ENCODE measurements at regions not wholly inside any gene's neighbourhood (a gene's known extent, or its start where the extent isn't known, plus 50 kb on each side); places are given as distances from the start of the nearest gene placed in this dataset.

- Histone ChIP-seq H3K4me3 (no peak overlapping the region), H3K4me1 (replicated peaks) (no peaks in the 10 kb centered on the region; the same call in 1 of the 2 replicates), H3K9me3 (replicated peaks) (no peaks in the 10 kb centered on the region), H3K27me3 (replicated peaks) (no peaks in the 10 kb centered on the region), H3K27ac (no peak overlapping the region), H3K36me3 (no peaks in the 10 kb centered on the region)
- no peak for DNase-seq (ENCODE audit: low read depth in 1 of 2, low spot score in 2 of 2)
Observed at GRCh38 chr9:86456416-86456815, 102.2 kb upstream of the TUT7 start.

GRCh38 chr9:86454701-86455615 lies 100.7 kb upstream of the TUT7 start:
- no peaks in the 10 kb centered on the region for H3K27me3 ChIP-seq (replicated peaks)
- no peaks in the 10 kb centered on the region for H3K36me3 ChIP-seq
- no peak overlapping the region for H3K4me3 ChIP-seq
- H3K9me3 ChIP-seq (replicated peaks), result no peaks in the 10 kb centered on the region
- no peak for DNase-seq (ENCODE audit: low read depth in 1 of 2, low spot score in 2 of 2)
- H3K27ac ChIP-seq, result no peak overlapping the region
- H3K4me1 ChIP-seq (replicated peaks), result no peaks in the 10 kb centered on the region; the same call in 1 of the 2 replicates

DNA sequence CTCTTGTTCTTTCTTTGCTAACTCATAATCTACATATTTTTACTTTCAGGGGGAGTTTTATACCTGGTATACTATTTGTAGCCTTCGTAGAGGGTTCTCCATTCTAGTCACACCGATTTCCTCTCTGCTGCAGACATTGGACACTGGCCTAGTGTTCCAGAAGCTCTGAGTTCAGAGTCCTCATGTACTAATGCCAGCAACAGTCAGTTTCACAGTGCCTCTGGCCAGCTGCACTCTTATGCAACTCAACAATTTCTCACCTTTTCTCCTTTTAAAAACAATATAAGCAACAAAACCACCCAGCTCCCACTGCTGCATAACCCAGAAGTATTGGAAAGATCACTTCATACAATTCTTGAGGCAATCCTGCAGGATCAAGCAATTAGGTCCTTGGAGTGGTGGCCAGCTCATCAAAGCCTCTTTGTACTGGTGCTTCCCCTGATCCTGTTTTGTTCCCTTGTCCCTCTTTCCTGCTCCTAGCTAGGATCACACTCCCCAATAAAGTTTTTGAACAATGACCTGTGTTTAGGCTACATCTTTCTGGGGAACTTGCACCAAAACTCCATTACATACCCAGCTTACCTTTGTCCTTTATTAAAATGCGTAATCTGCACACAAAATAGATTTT lies 98.1 kb upstream of the TUT7 start:
- Histone ChIP-seq H3K27ac (no peak overlapping the region), H3K4me3 (no peak overlapping the region), H3K36me3 (no peaks in the 10 kb centered on the region), H3K4me1 (replicated peaks) (no peaks in the 10 kb centered on the region; the same call in 1 of the 2 replicates), H3K9me3 (replicated peaks) (no peaks in the 10 kb centered on the region), H3K27me3 (replicated peaks) (no peaks in the 10 kb centered on the region)
- DNase-seq (ENCODE audit: low read depth in 1 of 2, low spot score in 2 of 2), result no peak

DNA sequence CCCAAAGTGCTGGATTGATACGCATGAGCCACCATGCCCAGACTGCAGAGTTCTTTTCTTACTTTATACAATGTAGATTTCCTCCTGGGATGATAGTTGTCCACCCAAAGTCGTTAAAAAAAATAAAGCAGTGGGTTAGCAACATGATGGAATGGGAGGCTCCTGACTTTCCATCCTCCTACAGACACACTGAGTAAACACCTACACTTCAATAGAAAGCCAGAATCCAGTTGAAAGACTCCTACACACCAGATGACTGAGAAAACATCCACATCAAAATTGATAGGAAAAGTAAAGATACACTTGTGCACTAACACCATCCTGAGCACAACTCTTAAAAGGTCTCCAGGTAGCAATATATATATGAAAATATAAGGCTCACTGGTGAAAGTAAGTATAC lies 95.0 kb upstream of the TUT7 start:
- Histone ChIP-seq H3K36me3 (no peaks in the 10 kb centered on the region), H3K9me3 (replicated peaks) (no peaks in the 10 kb centered on the region), H3K4me1 (replicated peaks) (no peaks in the 10 kb centered on the region), H3K27ac (no peak overlapping the region), H3K4me3 (no peak overlapping the region), H3K27me3 (replicated peaks) (no peaks in the 10 kb centered on the region)
- no peak for DNase-seq (ENCODE audit: low read depth in 1 of 2, low spot score in 2 of 2)

- no peak overlapping the region for H3K4me3 ChIP-seq
- no peaks in the 10 kb centered on the region for H3K27me3 ChIP-seq (replicated peaks)
- no peaks in the 10 kb centered on the region for H3K36me3 ChIP-seq
- H3K27ac ChIP-seq, result no peak overlapping the region
- H3K9me3 ChIP-seq (replicated peaks), result no peaks in the 10 kb centered on the region
- no peaks in the 10 kb centered on the region for H3K4me1 ChIP-seq (replicated peaks)
- DNase-seq (ENCODE audit: low read depth in 1 of 2, low spot score in 2 of 2), result no peak
Observed at GRCh38 chr9:86445671-86446070, 91.5 kb upstream of the TUT7 start.

DNA sequence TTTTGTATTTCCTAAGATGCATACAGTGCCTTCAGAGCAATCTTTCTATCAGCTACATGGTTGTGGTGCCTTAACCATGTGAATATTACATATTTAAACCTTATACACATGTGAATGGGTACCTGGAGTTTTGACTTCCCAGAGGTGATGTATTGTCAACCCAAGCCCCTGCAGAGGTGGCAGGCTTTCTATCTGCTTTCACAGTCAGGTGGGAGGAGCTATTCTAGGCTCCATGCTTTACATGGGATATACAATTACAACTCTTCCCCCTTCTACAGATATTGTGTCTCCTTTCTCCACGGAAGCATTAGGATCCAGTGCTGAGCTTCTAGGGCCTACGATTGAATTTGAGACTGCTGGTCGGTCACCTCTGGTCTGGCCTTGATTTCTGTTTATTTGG lies 89.8 kb upstream of the TUT7 start:
- H3K27ac ChIP-seq, result no peak overlapping the region
- no peaks in the 10 kb centered on the region for H3K9me3 ChIP-seq (replicated peaks)
- no peak for DNase-seq (ENCODE audit: low read depth in 1 of 2, low spot score in 2 of 2)
- H3K36me3 ChIP-seq, result no peaks in the 10 kb centered on the region
- H3K27me3 ChIP-seq (replicated peaks), result no peaks in the 10 kb centered on the region
- H3K4me1 ChIP-seq (replicated peaks), result no peaks in the 10 kb centered on the region
- no peak overlapping the region for H3K4me3 ChIP-seq

DNA sequence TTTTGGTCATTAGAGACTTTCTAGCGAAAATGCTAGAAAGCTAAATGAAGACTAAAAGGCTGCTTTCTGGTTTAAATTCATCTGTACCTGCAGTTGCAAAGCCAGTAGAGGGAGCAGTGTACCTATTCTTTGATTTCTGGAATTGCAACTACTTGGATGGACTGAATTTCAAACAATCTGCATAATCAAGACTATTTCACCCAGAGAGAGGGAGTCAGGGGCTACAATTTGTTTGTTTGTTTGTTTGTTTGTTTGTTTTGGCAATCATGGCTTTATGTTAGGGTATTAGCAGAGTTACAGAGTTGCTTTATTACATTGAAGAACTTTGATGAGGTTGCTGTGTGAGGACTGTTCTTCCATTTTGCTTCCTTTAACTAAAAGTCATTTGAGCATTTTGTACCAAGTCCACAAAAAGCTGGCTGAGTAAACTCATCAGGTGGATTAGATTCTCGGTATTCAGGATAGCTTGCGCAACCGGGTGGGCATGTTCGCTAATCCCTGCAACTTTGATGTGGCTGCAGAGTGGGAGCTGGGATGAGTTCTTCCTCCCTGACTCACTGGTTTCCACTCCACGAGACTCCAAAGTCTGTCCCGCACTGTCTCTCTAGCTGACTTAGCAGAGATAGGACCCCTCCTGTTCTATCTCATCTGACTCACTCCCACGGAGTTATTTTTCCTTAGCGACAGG lies 80.0 kb upstream of the TUT7 start:
- DNase-seq (ENCODE audit: low read depth in 1 of 2, low spot score in 2 of 2), result peak; percentile 54 to 57
- no peak overlapping the region for H3K4me3 ChIP-seq
- no peak overlapping the region for H3K27ac ChIP-seq
- peaks cover 9% of the 10 kb centered on the region for H3K4me1 ChIP-seq (replicated peaks)
- H3K9me3 ChIP-seq (replicated peaks), result no peaks in the 10 kb centered on the region
- H3K36me3 ChIP-seq, result no peaks in the 10 kb centered on the region
- no peaks in the 10 kb centered on the region for H3K27me3 ChIP-seq (replicated peaks)

GRCh38 chr9:86424251-86424891 lies 70.2 kb upstream of the TUT7 start:
- Histone ChIP-seq H3K27ac (no peak overlapping the region), H3K4me3 (no peak overlapping the region)
- no peak for DNase-seq (ENCODE audit: low read depth in 1 of 2, low spot score in 2 of 2)

DNA sequence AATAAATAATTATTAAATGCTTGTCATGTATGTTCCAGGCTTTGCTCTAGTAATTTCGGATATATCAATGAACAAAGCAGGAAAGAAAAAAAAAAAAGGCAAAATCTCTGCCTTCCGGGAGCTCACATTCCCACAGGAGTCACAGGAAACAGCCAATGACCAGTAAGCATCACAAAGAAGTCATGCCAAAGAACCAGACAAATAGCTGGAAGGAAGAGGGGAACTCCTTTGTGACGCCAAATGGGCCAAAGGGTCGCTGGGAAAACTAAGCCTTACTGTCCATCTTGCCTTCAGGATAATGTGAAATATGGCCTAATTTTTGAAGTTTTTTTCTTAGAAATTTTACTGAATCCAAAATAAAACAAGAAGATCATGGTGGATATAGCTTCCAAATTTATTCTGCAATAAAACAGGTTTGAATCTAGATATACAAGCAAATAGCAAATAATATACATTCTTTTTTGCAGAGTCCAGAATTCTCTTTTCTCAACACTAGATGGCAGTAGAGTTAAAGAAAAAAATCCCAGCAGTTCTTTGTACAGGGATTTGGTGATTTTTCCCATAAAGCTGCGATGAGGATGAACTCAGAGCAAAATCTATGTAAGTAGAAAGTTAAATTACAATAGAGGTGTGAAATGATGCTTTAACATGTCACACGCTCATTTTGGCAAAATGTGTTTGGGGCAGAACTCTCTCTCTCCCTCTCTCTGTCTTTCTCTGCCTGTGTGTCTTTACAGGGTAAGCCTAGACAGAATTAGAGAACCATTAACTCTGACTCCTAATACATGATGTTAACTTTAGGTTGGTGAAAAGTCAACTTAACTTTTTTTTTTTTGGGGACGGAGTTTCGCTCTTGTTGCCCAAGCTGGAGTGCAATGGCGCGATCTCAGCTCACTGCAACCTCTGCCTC lies 60.0 kb upstream of the TUT7 start:
- peak in 1 of 2 experiments; percentile 44 for DNase-seq (ENCODE audit: low read depth in 1 of 2, low spot score in 2 of 2)
- no peaks in the 10 kb centered on the region for H3K36me3 ChIP-seq
- no peaks in the 10 kb centered on the region for H3K4me1 ChIP-seq (replicated peaks)
- no peak overlapping the region for H3K27ac ChIP-seq
- no peaks in the 10 kb centered on the region for H3K9me3 ChIP-seq (replicated peaks)
- H3K27me3 ChIP-seq (replicated peaks), result no peaks in the 10 kb centered on the region
- H3K4me3 ChIP-seq, result no peak overlapping the region

More at GRCh38 chr9:86424251-86424891, 70.2 kb upstream of the TUT7 start:
- Histone ChIP-seq H3K27me3 (replicated peaks) (no peaks in the 10 kb centered on the region), H3K36me3 (no peaks in the 10 kb centered on the region), H3K4me1 (replicated peaks) (0 out of 2 replicates have a peak, but pooled peaks cover 4% of the 10 kb centered on the region), H3K9me3 (replicated peaks) (no peaks in the 10 kb centered on the region)

DNA sequence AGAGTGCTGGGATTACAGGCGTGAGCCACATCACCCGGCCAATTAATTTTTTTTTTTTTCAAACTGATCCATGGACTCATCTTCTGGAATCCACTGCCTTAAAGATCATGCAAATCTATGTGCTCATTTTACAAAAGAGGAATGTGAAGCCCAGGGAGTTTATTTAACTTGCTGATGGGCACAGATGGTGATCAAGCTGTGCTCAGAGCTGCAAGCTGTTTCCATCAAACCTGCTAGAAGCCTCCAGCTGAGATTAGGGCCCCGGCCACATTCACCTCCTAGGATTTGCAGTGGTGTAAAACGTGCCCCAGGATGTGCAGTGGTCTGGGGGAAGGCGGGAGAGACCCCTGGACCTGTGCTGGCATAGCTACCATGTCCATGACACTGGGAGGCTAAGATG lies 56.1 kb upstream of the TUT7 start:
- no peak overlapping the region for H3K27ac ChIP-seq
- DNase-seq (ENCODE audit: low read depth in 1 of 2, low spot score in 2 of 2), result no peak
- H3K4me3 ChIP-seq, result no peak overlapping the region
- no peaks in the 10 kb centered on the region for H3K27me3 ChIP-seq (replicated peaks)
- H3K9me3 ChIP-seq (replicated peaks), result no peaks in the 10 kb centered on the region
- no peaks in the 10 kb centered on the region for H3K36me3 ChIP-seq
- peaks cover 21% of the 10 kb centered on the region for H3K4me1 ChIP-seq (replicated peaks)

GRCh38 chr9:86408121-86408520 lies 53.9 kb upstream of the TUT7 start:
- DNase-seq (ENCODE audit: low read depth in 1 of 2, low spot score in 2 of 2), result no peak
- Histone ChIP-seq H3K36me3 (no peaks in the 10 kb centered on the region), H3K27ac (no peak overlapping the region), H3K4me3 (no peak overlapping the region), H3K4me1 (replicated peaks) (peaks cover 26% of the 10 kb centered on the region), H3K27me3 (replicated peaks) (no peaks in the 10 kb centered on the region), H3K9me3 (replicated peaks) (no peaks in the 10 kb centered on the region)

- DNase-seq (ENCODE audit: low read depth in 1 of 2, low spot score in 2 of 2), result peak in 1 of 2 experiments; percentile 23
- Histone ChIP-seq H3K9me3 (replicated peaks) (no peaks in the 10 kb centered on the region), H3K4me3 (no peak overlapping the region), H3K36me3 (no peaks in the 10 kb centered on the region), H3K27ac (no peak overlapping the region), H3K4me1 (replicated peaks) (peaks cover 26% of the 10 kb centered on the region), H3K27me3 (replicated peaks) (no peaks in the 10 kb centered on the region)
Observed at GRCh38 chr9:86407022-86407421, 52.8 kb upstream of the TUT7 start.

GRCh38 chr9:86406366-86406765 lies 52.2 kb upstream of the TUT7 start:
- Histone ChIP-seq H3K27me3 (replicated peaks) (no peaks in the 10 kb centered on the region), H3K27ac (peak overlapping the region; percentile 36; the same call in 1 of the 2 replicates), H3K36me3 (no peaks in the 10 kb centered on the region), H3K9me3 (replicated peaks) (no peaks in the 10 kb centered on the region), H3K4me1 (replicated peaks) (peaks cover 26% of the 10 kb centered on the region), H3K4me3 (no peak overlapping the region)
- peak in 1 of 2 experiments; percentile 21 for DNase-seq (ENCODE audit: low read depth in 1 of 2, low spot score in 2 of 2)
